PC-3 (cell line): ENCODE measurements at regions not wholly inside any gene's neighbourhood (a gene's known extent, or its start where the extent isn't known, plus 50 kb on each side); places are given as distances from the start of the nearest gene placed in this dataset.

Source experiments
- CTCF ChIP-seq: fragments of 300-600 bp; sonication (generic); conservative IDR thresholded peaks from 2 replicates; pipeline ENCODE4 v1.5.1; 2017; ENCODE audit warnings: antibody characterized with exemption, low read depth, mild to moderate bottlenecking, low read length
- EZH2 ChIP-seq: fragments of 300-600 bp; sonication (generic); IDR thresholded peaks from one replicate; pipeline ENCODE4 v1.6.1; 2017; ENCODE audit warnings: antibody characterized with exemption, mild to moderate bottlenecking, low read length; ENCODE audit not compliant: unreplicated experiment
- EZH2phosphoT487 ChIP-seq: fragments of 300-600 bp; sonication (generic); IDR thresholded peaks from 2 replicates; pipeline ENCODE4 v1.6.1; 2018; ENCODE audit warnings: mild to moderate bottlenecking, antibody characterized with exemption, low read length, borderline replicate concordance

- TF ChIP-seq CTCF (no peak), EZH2 (no peak), EZH2phosphoT487 (no peak)
Observed at GRCh38 chr10:28836435-28836743, 159.1 kb downstream of the BAMBI start.
